Mesendoderm (in vitro differentiated cells): ENCODE measurements at regions not wholly inside any gene's neighbourhood (a gene's known extent, or its start where the extent isn't known, plus 50 kb on each side); places are given as distances from the start of the nearest gene placed in this dataset.
"Not testable (repeated sequence)": the region's sequence is repeated elsewhere in the genome, so short reads cannot be mapped to it uniquely, and the experiment has no call there.

Source experiments
- DNase-seq: peaks from one replicate; pipeline ENCODE4 v3.0.0; 2013
- H2AK5ac ChIP-seq: 2 replicates; pipeline ENCODE4 v1.6.1; 2013; ENCODE audit warnings: low read length, inconsistent platforms
- H2BK120ac ChIP-seq: 2 replicates; pipeline ENCODE4 v1.6.1; 2013; ENCODE audit warnings: low read depth, mild to moderate bottlenecking, low read length, moderate library complexity, mixed read lengths
- H2BK15ac ChIP-seq: replicated peaks from 2 replicates; pipeline ENCODE4 v1.6.1; 2013; ENCODE audit warnings: low read depth, mild to moderate bottlenecking, moderate library complexity
- H2BK5ac ChIP-seq: 2 replicates; pipeline ENCODE4 v1.6.1; 2013; ENCODE audit warnings: low read length, inconsistent platforms
- H3K18ac ChIP-seq: 2 replicates; pipeline ENCODE4 v1.6.1; 2013; ENCODE audit warnings: mild to moderate bottlenecking, low read length, mixed read lengths
- H3K23ac ChIP-seq: one replicate; pipeline ENCODE4 v1.6.1; 2013; ENCODE audit warnings: low read length
- H3K27ac ChIP-seq: 2 replicates; pipeline ENCODE4 v1.5.1; 2013; ENCODE audit warnings: low read depth, mild to moderate bottlenecking, inconsistent platforms, low read length, moderate library complexity
- H3K27me3 ChIP-seq: 2 replicates; pipeline ENCODE4 v1.6.1; 2013; ENCODE audit warnings: low read length, control low read depth, mild to moderate bottlenecking, inconsistent platforms; ENCODE audit not compliant: insufficient read depth, poor library complexity
- H3K36me3 ChIP-seq: 2 replicates; pipeline ENCODE4 v1.6.1; 2013; ENCODE audit warnings: low read length, inconsistent platforms; ENCODE audit not compliant: control insufficient read depth, insufficient read depth
- H3K4ac ChIP-seq: one replicate; pipeline ENCODE4 v1.6.1; 2013; ENCODE audit warnings: low read depth, mild to moderate bottlenecking, low read length, moderate library complexity
- H3K4me1 ChIP-seq: 2 replicates; pipeline ENCODE4 v1.6.1; 2013; ENCODE audit warnings: low read depth, low read length, inconsistent platforms; ENCODE audit not compliant: control insufficient read depth
- H3K4me2 ChIP-seq: 2 replicates; pipeline ENCODE4 v1.6.1; 2013; ENCODE audit warnings: low read length
- H3K4me3 ChIP-seq: 2 replicates; pipeline ENCODE4 v1.5.1; 2013; ENCODE audit warnings: mild to moderate bottlenecking, low read length
- H3K56ac ChIP-seq: one replicate; pipeline ENCODE4 v1.6.1; 2013; ENCODE audit warnings: low read length
- H3K79me1 ChIP-seq: 2 replicates; pipeline ENCODE4 v1.6.1; 2013; ENCODE audit warnings: low read length, inconsistent platforms
- H3K79me2 ChIP-seq: 2 replicates; pipeline ENCODE4 v1.6.1; 2013; ENCODE audit warnings: mild to moderate bottlenecking, low read length; ENCODE audit not compliant: control insufficient read depth, insufficient read depth
- H3K9ac ChIP-seq: 2 replicates; pipeline ENCODE4 v1.6.1; 2013; ENCODE audit warnings: low read length, inconsistent platforms
- H4K5ac ChIP-seq: one replicate; pipeline ENCODE4 v1.6.1; 2013; ENCODE audit warnings: low read length
- H4K8ac ChIP-seq: one replicate; pipeline ENCODE4 v1.6.1; 2013; ENCODE audit warnings: low read depth, mild to moderate bottlenecking, control low read depth, low read length, moderate library complexity
- WGBS: extraction: QIAGEN DNeasy Blood & Tissue Kit; methylation state at CpG from one replicate; pipeline ENCODE4 v1.1.7; 2013; ENCODE audit warnings: low lambda C conversion rate, missing lambda C conversion rate; ENCODE audit not compliant: insufficient coverage; ENCODE audit errors: extremely low coverage; 5-methylcytosine and 5-hydroxymethylcytosine counted together

DNA sequence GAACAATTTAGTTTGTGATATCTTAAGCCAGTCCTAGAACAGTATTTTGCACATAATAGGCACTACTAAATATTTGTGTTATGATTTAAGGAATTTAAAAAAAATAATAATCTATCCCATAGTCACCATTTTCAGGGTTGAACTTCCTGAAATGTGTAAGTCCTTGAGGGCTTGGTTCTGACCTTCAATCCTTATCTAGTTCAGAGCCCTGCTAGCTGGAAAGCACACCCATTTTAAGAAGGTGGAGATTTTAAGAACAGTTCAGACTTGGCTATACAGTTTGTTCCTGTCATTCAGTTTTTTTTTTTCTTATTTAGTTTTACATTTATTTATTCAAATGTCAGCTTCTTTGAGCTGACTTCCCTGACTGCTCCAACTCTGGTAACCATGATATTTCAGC lies 183.4 kb upstream of the MAGI2 start:
- Histone ChIP-seq H2BK120ac (no peak overlapping the region), H3K9ac (no peak overlapping the region), H3K18ac (no peak overlapping the region), H3K36me3 (no peaks in the 10 kb centered on the region), H3K4me3 (no peak overlapping the region), H3K79me2 (no peaks in the 10 kb centered on the region), H2BK5ac (no peak overlapping the region), H3K56ac (no peak overlapping the region), H3K4ac (no peak overlapping the region), H2BK15ac (no peak overlapping the region), H4K5ac (no peak overlapping the region), H4K8ac (no peak overlapping the region), H3K27me3 (no peaks in the 10 kb centered on the region), H3K4me1 (no peaks in the 10 kb centered on the region), H2AK5ac (no peak overlapping the region), H3K23ac (no peak overlapping the region), H3K4me2 (no peak overlapping the region), H3K79me1 (no peaks in the 10 kb centered on the region), H3K27ac (no peak overlapping the region)
- no peak for DNase-seq

DNA sequence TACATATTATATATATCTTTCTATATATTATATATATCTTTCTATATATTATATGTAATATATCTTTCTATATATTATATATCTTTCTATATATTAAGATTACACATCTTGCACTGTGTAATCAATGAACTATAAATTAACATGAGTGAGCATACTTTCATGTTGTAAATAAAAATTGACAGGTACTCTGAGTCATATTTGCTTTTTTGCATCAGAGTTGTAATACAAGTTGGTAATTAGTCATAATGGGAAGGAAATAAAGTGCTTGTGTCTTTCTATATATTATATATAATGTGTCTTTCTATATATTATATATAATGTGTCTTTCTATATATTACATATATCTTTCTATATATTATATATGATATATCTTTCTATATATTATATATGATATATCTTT lies 172.5 kb upstream of the MAGI2 start:
- H3K27me3 ChIP-seq = not testable (repeated sequence)

DNA sequence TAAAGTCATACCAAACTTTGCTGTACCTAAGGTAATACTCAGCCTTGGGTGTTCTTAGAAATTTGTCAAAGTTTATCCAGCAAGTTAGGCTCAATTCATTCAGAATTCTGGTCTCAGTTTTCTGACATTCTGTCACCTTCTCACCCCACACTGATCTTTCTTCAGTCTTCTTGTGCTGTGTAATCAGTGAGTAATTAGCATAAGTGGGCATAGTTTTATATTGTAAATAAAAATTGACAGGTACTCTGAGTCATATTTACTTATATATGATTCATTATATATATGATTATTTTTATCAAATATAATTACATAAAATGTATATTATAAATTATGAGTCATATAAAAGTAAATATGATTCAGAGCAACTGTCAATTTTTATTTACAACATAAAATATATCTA lies 170.9 kb upstream of the MAGI2 start:
- no peaks in the 10 kb centered on the region for H3K27me3 ChIP-seq
- H3K9ac ChIP-seq = no peak overlapping the region
- no peak overlapping the region for H2BK120ac ChIP-seq
- H3K4me2 ChIP-seq = no peak overlapping the region
- H3K36me3 ChIP-seq = no peaks in the 10 kb centered on the region
- H3K79me2 ChIP-seq = no peaks in the 10 kb centered on the region
- no peak overlapping the region for H3K18ac ChIP-seq
- no peak overlapping the region for H3K23ac ChIP-seq
- H3K4me1 ChIP-seq = no peaks in the 10 kb centered on the region
- H3K56ac ChIP-seq = no peak overlapping the region
- no peak overlapping the region for H2BK15ac ChIP-seq
- H3K4me3 ChIP-seq = no peak overlapping the region
- no peak overlapping the region for H2AK5ac ChIP-seq
- H4K5ac ChIP-seq = no peak overlapping the region
- no peak overlapping the region for H3K4ac ChIP-seq
- H2BK5ac ChIP-seq = no peak overlapping the region
- DNase-seq = no peak
- no peak overlapping the region for H3K27ac ChIP-seq
- no peak overlapping the region for H4K8ac ChIP-seq
- H3K79me1 ChIP-seq = no peaks in the 10 kb centered on the region

More for the DNA sequence above, 172.5 kb upstream of the MAGI2 start:
- not testable (repeated sequence) for H3K9ac ChIP-seq, H2AK5ac ChIP-seq, H3K27ac ChIP-seq, H4K5ac ChIP-seq, H4K8ac ChIP-seq, H3K79me2 ChIP-seq, H3K4me3 ChIP-seq, H3K56ac ChIP-seq, H3K4me2 ChIP-seq, H2BK5ac ChIP-seq, H3K23ac ChIP-seq, H2BK15ac ChIP-seq, H3K36me3 ChIP-seq, H3K79me1 ChIP-seq, H2BK120ac ChIP-seq, DNase-seq, H3K4ac ChIP-seq, H3K4me1 ChIP-seq, H3K18ac ChIP-seq

DNA sequence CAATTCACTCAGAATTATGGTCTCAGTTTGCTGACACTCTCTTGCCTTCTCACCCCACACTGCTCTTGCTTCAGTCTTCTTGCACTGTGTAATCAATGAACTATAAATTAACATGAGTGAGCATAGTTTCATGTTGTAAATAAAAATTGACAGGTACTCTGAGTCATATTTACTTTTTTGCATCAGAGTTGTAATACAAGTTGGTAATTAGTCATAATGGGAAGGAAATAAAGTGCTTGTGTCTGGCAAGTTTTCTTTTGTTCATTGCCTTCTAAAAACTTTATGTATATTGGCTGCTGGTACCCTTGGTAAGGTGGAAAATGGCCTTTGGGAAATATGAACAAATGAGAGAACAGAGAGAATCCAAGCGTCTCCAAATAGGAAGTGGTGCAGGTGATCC lies 169.3 kb upstream of the MAGI2 start:
- no peak overlapping the region for H2BK120ac ChIP-seq
- WGBS = no CpG with 5 or more reads among the region's 1 CpG
- no peaks in the 10 kb centered on the region for H3K4me1 ChIP-seq
- H3K36me3 ChIP-seq = no peaks in the 10 kb centered on the region
- H3K4me2 ChIP-seq = no peak overlapping the region
- H3K4ac ChIP-seq = no peak overlapping the region
- H3K9ac ChIP-seq = no peak overlapping the region
- no peak overlapping the region for H3K4me3 ChIP-seq
- no peak overlapping the region for H3K56ac ChIP-seq
- H3K23ac ChIP-seq = no peak overlapping the region
- no peak overlapping the region for H4K5ac ChIP-seq
- no peak overlapping the region for H3K18ac ChIP-seq
- no peaks in the 10 kb centered on the region for H3K27me3 ChIP-seq
- no peaks in the 10 kb centered on the region for H3K79me1 ChIP-seq
- H3K27ac ChIP-seq = no peak overlapping the region
- no peak overlapping the region for H2BK15ac ChIP-seq
- no peak overlapping the region for H2BK5ac ChIP-seq
- no peak for DNase-seq
- H2AK5ac ChIP-seq = no peak overlapping the region
- no peak overlapping the region for H4K8ac ChIP-seq
- H3K79me2 ChIP-seq = no peaks in the 10 kb centered on the region

DNA sequence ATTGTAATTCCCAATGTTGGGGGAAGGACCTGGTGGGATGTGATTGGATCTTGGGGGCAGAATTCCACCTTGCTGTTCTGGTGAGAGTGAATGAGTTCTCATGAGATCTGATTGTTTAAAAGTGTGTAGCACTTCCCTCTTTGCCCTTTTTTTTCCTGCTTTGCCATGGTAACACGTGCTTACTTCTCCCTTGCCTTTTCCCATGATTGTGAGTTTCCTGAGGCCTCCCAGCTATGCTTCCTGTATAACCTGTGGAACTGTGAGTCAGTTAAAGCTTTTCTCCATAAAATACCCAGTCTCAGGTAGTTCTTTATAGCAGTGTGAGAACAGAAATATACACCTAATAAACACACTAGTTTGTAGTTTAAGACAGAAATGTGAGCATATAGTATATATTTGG lies 166.8 kb upstream of the MAGI2 start:
- H3K4ac ChIP-seq = no peak overlapping the region
- no peak for DNase-seq
- no peaks in the 10 kb centered on the region for H3K4me1 ChIP-seq
- no peak overlapping the region for H2BK5ac ChIP-seq
- no peaks in the 10 kb centered on the region for H3K79me2 ChIP-seq
- H3K27ac ChIP-seq = no peak overlapping the region
- no peak overlapping the region for H2BK120ac ChIP-seq
- H4K8ac ChIP-seq = no peak overlapping the region
- H3K23ac ChIP-seq = no peak overlapping the region
- H3K9ac ChIP-seq = no peak overlapping the region
- H3K4me2 ChIP-seq = no peak overlapping the region
- no peaks in the 10 kb centered on the region for H3K79me1 ChIP-seq
- H2BK15ac ChIP-seq = no peak overlapping the region
- H3K4me3 ChIP-seq = no peak overlapping the region
- no peaks in the 10 kb centered on the region for H3K27me3 ChIP-seq
- no peak overlapping the region for H2AK5ac ChIP-seq
- H3K36me3 ChIP-seq = no peaks in the 10 kb centered on the region
- no peak overlapping the region for H3K18ac ChIP-seq
- no peak overlapping the region for H4K5ac ChIP-seq
- H3K56ac ChIP-seq = no peak overlapping the region
- no CpG with 5 or more reads among the region's 1 CpG for WGBS

DNA sequence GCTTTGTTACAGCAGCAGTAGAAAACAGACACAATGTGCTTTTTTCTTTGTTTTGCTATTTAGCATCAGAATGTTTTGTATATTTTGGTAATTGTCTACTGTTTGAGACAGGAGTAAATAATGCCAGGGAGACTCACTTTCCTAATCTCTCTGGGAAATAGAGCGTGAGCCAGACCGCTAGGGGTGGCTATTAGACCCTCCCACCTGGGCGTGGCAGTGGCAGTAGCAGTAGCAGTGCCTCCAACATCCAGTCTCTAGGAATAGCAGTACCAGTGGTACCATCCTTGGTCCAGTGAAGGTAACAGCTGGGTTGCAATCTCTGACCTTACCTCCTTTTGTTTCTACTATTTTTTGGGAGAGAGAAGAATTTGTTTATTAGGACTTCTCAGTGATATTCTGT lies 165.7 kb upstream of the MAGI2 start:
- WGBS = no CpG with 5 or more reads among the region's 3 CpGs
- H4K5ac ChIP-seq = no peak overlapping the region
- no peak overlapping the region for H3K4ac ChIP-seq
- no peak overlapping the region for H3K23ac ChIP-seq
- H4K8ac ChIP-seq = no peak overlapping the region
- no peaks in the 10 kb centered on the region for H3K36me3 ChIP-seq
- H2BK5ac ChIP-seq = no peak overlapping the region
- H3K56ac ChIP-seq = no peak overlapping the region
- no peak for DNase-seq
- no peaks in the 10 kb centered on the region for H3K79me1 ChIP-seq
- H2BK15ac ChIP-seq = no peak overlapping the region
- H3K4me2 ChIP-seq = no peak overlapping the region
- H3K4me3 ChIP-seq = no peak overlapping the region
- H3K79me2 ChIP-seq = no peaks in the 10 kb centered on the region
- H3K4me1 ChIP-seq = no peaks in the 10 kb centered on the region
- no peak overlapping the region for H3K18ac ChIP-seq
- no peak overlapping the region for H3K9ac ChIP-seq
- H2AK5ac ChIP-seq = no peak overlapping the region
- no peak overlapping the region for H2BK120ac ChIP-seq
- H3K27ac ChIP-seq = no peak overlapping the region
- H3K27me3 ChIP-seq = no peaks in the 10 kb centered on the region
